Gastroesophageal sphincter (tissue), 4 donors: ENCODE measurements at regions not wholly inside any gene's neighbourhood (a gene's known extent, or its start where the extent isn't known, plus 50 kb on each side); places are given as distances from the start of the nearest gene placed in this dataset.
"Not testable (repeated sequence)": the region's sequence is repeated elsewhere in the genome, so short reads cannot be mapped to it uniquely, and the experiment has no call there.

Experiments used
- ATAC-seq: fragments of 150-250 bp; one replicate; pipeline ENCODE4 v1.9.1; 2016; ENCODE audit warnings: mild to moderate bottlenecking, moderate library complexity
- H3K27ac ChIP-seq, 4 donors: fragments of 200-600 bp; sonication (generic) in 3 of 4; 1 replicate in 3 of 4; 2 replicates in 1 of 4; pipeline ENCODE4 v1.5.1; 2016 to 2019
- H3K27me3 ChIP-seq: fragments of 200-600 bp; sonication (generic); one replicate; pipeline ENCODE4 v1.5.1; 2019
- H3K36me3 ChIP-seq, 2 donors: fragments of 200-600 bp; sonication (generic); one replicate each; pipeline ENCODE4 v1.5.1; 2019; ENCODE audit warnings: control low read depth in 1 of 2
- H3K4me1 ChIP-seq, 3 donors: fragments of 200-600 bp; sonication (generic); 1 replicate in 2 of 3; 2 replicates in 1 of 3; pipeline ENCODE4 v1.5.1; 2016 to 2019; ENCODE audit warnings: control low read depth in 2 of 3
- H3K4me3 ChIP-seq, 2 donors: fragments of 200-600 bp; sonication (generic); one replicate each; pipeline ENCODE4 v1.5.1; 2019; ENCODE audit warnings: mild to moderate bottlenecking in 1 of 2, moderate library complexity in 1 of 2
- H3K9me3 ChIP-seq, 3 donors: fragments of 200-600 bp; sonication (generic); one replicate each; pipeline ENCODE4 v1.5.1; 2017 to 2019; ENCODE audit warnings: control low read depth in 2 of 3
- EP300 ChIP-seq: sonication (generic); formaldehyde crosslinking; IDR thresholded peaks from one replicate; pipeline ENCODE4 v1.6.1; 2017; ENCODE audit warnings: antibody characterized with exemption, mild to moderate bottlenecking
- POLR2A ChIP-seq, 2 donors: fragments of 450-650 bp; IDR thresholded peaks; one replicate each; pipeline ENCODE4 v1.6.1; 2017; ENCODE audit warnings: antibody characterized with exemption in 2 of 2, mild to moderate bottlenecking in 2 of 2, moderate library complexity in 1 of 2
- POLR2AphosphoS5 ChIP-seq: sonication (generic); formaldehyde crosslinking; IDR thresholded peaks from one replicate; pipeline ENCODE4 v1.6.1; 2017; ENCODE audit warnings: antibody characterized with exemption
- WGBS, 2 donors: methylation state at CpG; one replicate each; pipeline ENCODE4 v1.1.5; 2018; ENCODE audit warnings: low coverage in 1 of 2; 5-methylcytosine and 5-hydroxymethylcytosine counted together
- TF ChIP-seq, protein P1 (sequence below), 4 experiments: fragments of 200-600 bp in 2 of 4; fragments of 450-650 bp in 2 of 4; sonication (generic) in 1 of 4; IDR thresholded peaks; one replicate each; pipeline ENCODE4 v1.5.1; 2017 to 2019; ENCODE audit warnings: antibody characterized with exemption in 4 of 4, mild to moderate bottlenecking in 2 of 4, moderate library complexity in 2 of 4

- not testable (repeated sequence) for ATAC-seq
- WGBS, 2 donors: 75 to 83% methylated on average over 5 to 6 of the region's 7 CpGs
Observed at GRCh38 chr12:124070394-124071074, 97.5 kb downstream of the ZNF664 start.

DNA sequence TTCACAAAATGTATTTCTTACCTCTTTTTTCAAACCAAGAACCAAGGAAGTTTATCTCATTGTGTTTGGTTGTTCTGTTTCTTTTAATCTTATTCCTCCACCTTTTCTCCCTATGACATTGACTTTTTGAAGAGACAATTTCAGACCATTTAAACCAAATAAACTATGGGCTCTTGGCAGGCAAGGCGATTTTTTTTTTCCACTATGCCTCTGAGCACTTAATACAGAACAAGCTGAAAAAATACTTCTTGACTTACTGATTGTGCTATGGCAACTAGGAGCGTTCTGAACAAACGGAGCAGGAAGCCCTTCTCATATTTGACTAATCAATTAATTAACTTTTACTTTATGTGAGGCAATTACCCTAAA is 98.0 kb downstream of the ZNF664 start:
- TF ChIP-seq POLR2A (IDR thresholded peaks at IDR 0.05) (no peak), EP300 (no peak), POLR2AphosphoS5 (no peak)
- TF ChIP-seq, protein P1, sequence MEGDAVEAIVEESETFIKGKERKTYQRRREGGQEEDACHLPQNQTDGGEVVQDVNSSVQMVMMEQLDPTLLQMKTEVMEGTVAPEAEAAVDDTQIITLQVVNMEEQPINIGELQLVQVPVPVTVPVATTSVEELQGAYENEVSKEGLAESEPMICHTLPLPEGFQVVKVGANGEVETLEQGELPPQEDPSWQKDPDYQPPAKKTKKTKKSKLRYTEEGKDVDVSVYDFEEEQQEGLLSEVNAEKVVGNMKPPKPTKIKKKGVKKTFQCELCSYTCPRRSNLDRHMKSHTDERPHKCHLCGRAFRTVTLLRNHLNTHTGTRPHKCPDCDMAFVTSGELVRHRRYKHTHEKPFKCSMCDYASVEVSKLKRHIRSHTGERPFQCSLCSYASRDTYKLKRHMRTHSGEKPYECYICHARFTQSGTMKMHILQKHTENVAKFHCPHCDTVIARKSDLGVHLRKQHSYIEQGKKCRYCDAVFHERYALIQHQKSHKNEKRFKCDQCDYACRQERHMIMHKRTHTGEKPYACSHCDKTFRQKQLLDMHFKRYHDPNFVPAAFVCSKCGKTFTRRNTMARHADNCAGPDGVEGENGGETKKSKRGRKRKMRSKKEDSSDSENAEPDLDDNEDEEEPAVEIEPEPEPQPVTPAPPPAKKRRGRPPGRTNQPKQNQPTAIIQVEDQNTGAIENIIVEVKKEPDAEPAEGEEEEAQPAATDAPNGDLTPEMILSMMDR (IDR thresholded peaks at IDR 0.05): no peak
- WGBS, 2 donors: 18 to 20% methylated on average over 3 of the region's 3 CpGs
- ATAC-seq: no peak
- peaks cover 0 to 9% (median 0%) of the 10 kb centered on the region in 3 donors for H3K4me1 ChIP-seq
- no peaks in the 10 kb centered on the region for H3K27me3 ChIP-seq
- H3K36me3 ChIP-seq: no peaks in the 10 kb centered on the region
- no peak overlapping the region for H3K27ac ChIP-seq
- H3K4me3 ChIP-seq: no peak overlapping the region
- peaks cover 0 to 14% (median 0%) of the 10 kb centered on the region in 3 donors for H3K9me3 ChIP-seq

More at GRCh38 chr12:124070394-124071074, 97.5 kb downstream of the ZNF664 start:
- not testable (repeated sequence) for H3K4me3 ChIP-seq, H3K36me3 ChIP-seq, H3K27me3 ChIP-seq, H3K27ac ChIP-seq, H3K4me1 ChIP-seq
- peaks cover 0 to 17% (median 0%) of the 10 kb centered on the region in 3 donors for H3K9me3 ChIP-seq

DNA sequence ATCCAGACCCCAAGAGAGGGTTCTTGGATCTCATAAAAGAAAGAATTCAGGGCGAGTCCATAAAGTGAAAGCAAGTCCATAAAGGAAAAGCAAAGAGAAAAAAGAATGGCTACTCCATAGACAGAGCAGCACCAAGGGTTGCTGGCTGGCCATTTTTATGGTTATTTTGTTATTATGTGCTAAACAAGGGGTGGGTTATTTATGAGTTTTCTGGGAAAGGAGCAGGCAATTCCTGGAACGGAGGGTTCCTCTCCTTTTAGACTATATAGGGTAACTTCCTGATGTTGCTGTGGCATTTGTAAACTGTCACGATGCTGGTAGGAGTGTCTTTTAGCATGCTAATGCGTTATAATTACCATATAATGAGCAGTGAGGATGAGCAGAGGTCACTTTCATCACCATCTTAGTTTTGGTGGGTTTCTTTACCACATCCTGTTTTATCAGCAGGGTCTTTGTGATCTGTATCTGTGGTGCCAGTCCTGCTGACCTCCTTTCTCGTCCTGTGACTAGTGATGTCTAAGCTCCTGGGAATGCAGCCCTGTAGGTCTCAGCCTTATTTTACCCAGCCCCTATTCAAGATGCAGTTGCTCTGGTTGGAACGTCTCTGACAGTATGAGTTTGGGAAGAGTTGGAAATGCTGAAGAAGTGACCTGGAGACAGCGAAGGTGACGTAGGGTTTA is 100.5 kb downstream of the ZNF664 start:
- Histone ChIP-seq H3K27ac (no peak overlapping the region), H3K36me3 (no peaks in the 10 kb centered on the region), H3K27me3 (no peaks in the 10 kb centered on the region), H3K9me3 (no peaks in the 10 kb centered on the region), H3K4me1 (peaks cover 0 to 9% (median 0%) of the 10 kb centered on the region in 3 donors), H3K4me3 (no peak overlapping the region)
- 58 to 84% methylated on average over 3 to 7 of the region's 8 CpGs for WGBS, 2 donors
- ATAC-seq: no peak
- TF ChIP-seq POLR2A (IDR thresholded peaks at IDR 0.05) (no peak), EP300 (no peak), POLR2AphosphoS5 (no peak)
- TF ChIP-seq, protein P1 (IDR thresholded peaks at IDR 0.05): no peak

DNA sequence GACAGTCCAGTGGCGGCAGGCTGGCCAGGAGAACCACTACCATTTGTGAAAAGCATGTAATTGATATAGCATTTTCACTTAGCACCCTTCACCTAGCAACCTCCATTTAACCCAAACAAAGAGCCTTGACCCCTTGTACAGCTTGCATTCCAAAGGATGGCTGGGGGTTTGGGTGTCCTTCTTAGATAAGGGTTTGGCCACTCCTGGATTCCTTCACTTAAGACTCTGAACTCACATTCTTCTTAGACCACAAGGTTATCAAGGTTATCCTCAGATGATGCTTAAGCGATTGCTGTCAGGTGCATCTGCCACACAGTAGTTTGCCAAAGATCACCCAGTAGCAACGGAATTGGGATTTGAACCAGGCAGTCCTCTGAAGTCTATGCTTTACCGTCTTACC is 102.8 kb downstream of the ZNF664 start:
- Histone ChIP-seq H3K4me3 (no peak overlapping the region), H3K27me3 (no peaks in the 10 kb centered on the region), H3K4me1 (peaks cover 0 to 6% (median 0%) of the 10 kb centered on the region in 3 donors), H3K36me3 (no peaks in the 10 kb centered on the region), H3K27ac (no peak overlapping the region), H3K9me3 (no peaks in the 10 kb centered on the region)
- no peak for ATAC-seq
- 95 to 100% methylated on average over 2 to 4 of the region's 4 CpGs for WGBS, 2 donors
- TF ChIP-seq EP300 (no peak), POLR2A (IDR thresholded peaks at IDR 0.05) (no peak), POLR2AphosphoS5 (no peak)
- TF ChIP-seq, protein P1 (IDR thresholded peaks at IDR 0.05): no peak

DNA sequence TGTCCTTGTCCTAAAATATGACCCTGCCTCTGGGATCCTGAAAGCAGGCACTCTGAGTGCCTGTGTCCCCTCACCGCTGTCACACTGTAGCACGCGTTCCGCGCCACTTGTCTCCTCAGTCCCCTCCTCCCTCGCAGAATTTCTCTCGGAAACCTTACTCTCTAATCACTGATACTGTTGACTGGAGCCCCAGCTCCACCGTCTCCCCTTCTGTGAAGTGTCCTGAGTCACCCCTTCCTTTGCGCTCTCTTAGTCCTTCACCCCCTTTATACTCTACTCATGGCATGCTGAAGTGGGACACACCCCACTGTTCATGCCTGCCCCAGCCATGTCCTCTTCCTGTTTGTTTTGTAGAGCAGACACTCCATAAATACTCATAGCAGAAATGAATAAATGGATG is 104.7 kb downstream of the ZNF664 start:
- Histone ChIP-seq H3K4me3 (no peak overlapping the region), H3K9me3 (no peaks in the 10 kb centered on the region), H3K36me3 (no peaks in the 10 kb centered on the region), H3K4me1 (no peaks in the 10 kb centered on the region), H3K27me3 (no peaks in the 10 kb centered on the region), H3K27ac (no peak overlapping the region)
- TF ChIP-seq POLR2A (IDR thresholded peaks at IDR 0.05): no peak
- TF ChIP-seq EP300: no peak
- TF ChIP-seq POLR2AphosphoS5: no peak
- TF ChIP-seq, protein P1 (IDR thresholded peaks at IDR 0.05): no peak
- WGBS, 2 donors: 90 to 100% methylated on average over 1 to 9 of the region's 9 CpGs
- no peak for ATAC-seq
